ENCODE measurements at regions not wholly inside any gene's neighbourhood (a gene's known extent, or its start where the extent isn't known, plus 50 kb on each side); places are given as distances from the start of the nearest gene placed in this dataset.
"Not testable (repeated sequence)": the region's sequence is repeated elsewhere in the genome, so short reads cannot be mapped to it uniquely, and the experiment has no call there.

- no peak for DNase-seq
- H3K36me3 ChIP-seq (ENCODE audit: control insufficient read depth, insufficient read depth, low read length) = no peaks in the 10 kb centered on the region
- no peak overlapping the region for H3K27ac ChIP-seq (ENCODE audit: low read length)
- no peaks in the 10 kb centered on the region for H3K27me3 ChIP-seq (ENCODE audit: control insufficient read depth, insufficient read depth, low read length)
- no peaks in the 10 kb centered on the region for H3K4me1 ChIP-seq (ENCODE audit: control insufficient read depth, insufficient read depth, low read length)
- no CpG with 5 or more reads among the region's 6 CpGs for WGBS (ENCODE audit: insufficient coverage)
- H3K4me3 ChIP-seq (ENCODE audit: low read length) = no peak overlapping the region
- no peaks in the 10 kb centered on the region for H3K9me3 ChIP-seq (replicated peaks; ENCODE audit: control insufficient read depth, low read depth, low read length)
These were observed 196.7 kb downstream of the IPMK start for GRCh38 chr10:58070956-58071355.

- H3K36me3 ChIP-seq (ENCODE audit: control insufficient read depth, insufficient read depth, low read length) = no peaks in the 10 kb centered on the region
- DNase-seq = no peak
- no peak overlapping the region for H3K4me3 ChIP-seq (ENCODE audit: low read length)
- no CpG with 5 or more reads among the region's 2 CpGs for WGBS (ENCODE audit: insufficient coverage)
- H3K27ac ChIP-seq (ENCODE audit: low read length) = no peak overlapping the region
- no peaks in the 10 kb centered on the region for H3K9me3 ChIP-seq (replicated peaks; ENCODE audit: control insufficient read depth, low read depth, low read length)
- no peaks in the 10 kb centered on the region for H3K27me3 ChIP-seq (ENCODE audit: control insufficient read depth, insufficient read depth, low read length)
- H3K4me1 ChIP-seq (ENCODE audit: control insufficient read depth, insufficient read depth, low read length) = no peaks in the 10 kb centered on the region
These were observed 198.9 kb downstream of the IPMK start for GRCh38 chr10:58068809-58069208.

- Histone ChIP-seq H3K4me1 (ENCODE audit: control insufficient read depth, insufficient read depth, low read length) (no peaks in the 10 kb centered on the region), H3K36me3 (ENCODE audit: control insufficient read depth, insufficient read depth, low read length) (no peaks in the 10 kb centered on the region), H3K27me3 (ENCODE audit: control insufficient read depth, insufficient read depth, low read length) (no peaks in the 10 kb centered on the region), H3K9me3 (replicated peaks; ENCODE audit: control insufficient read depth, low read depth, low read length) (no peaks in the 10 kb centered on the region), H3K4me3 (ENCODE audit: low read length) (no peak overlapping the region), H3K27ac (ENCODE audit: low read length) (no peak overlapping the region)
- no peak for DNase-seq
- 74% methylated on average over 2 of the region's 4 CpGs for WGBS (ENCODE audit: insufficient coverage)
These were observed 200.7 kb downstream of the IPMK start for GRCh38 chr10:58066979-58067378.

- Histone ChIP-seq H3K27me3 (ENCODE audit: control insufficient read depth, insufficient read depth, low read length) (no peaks in the 10 kb centered on the region), H3K9me3 (replicated peaks; ENCODE audit: control insufficient read depth, low read depth, low read length) (no peaks in the 10 kb centered on the region), H3K4me3 (ENCODE audit: low read length) (no peak overlapping the region), H3K27ac (ENCODE audit: low read length) (no peak overlapping the region), H3K36me3 (ENCODE audit: control insufficient read depth, insufficient read depth, low read length) (no peaks in the 10 kb centered on the region), H3K4me1 (ENCODE audit: control insufficient read depth, insufficient read depth, low read length) (no peaks in the 10 kb centered on the region)
- DNase-seq = no peak
- 50% methylated on average over 1 of the region's 4 CpGs for WGBS (ENCODE audit: insufficient coverage)
These were observed 201.6 kb downstream of the IPMK start for GRCh38 chr10:58066126-58066525.

- no peaks in the 10 kb centered on the region for H3K36me3 ChIP-seq (ENCODE audit: control insufficient read depth, insufficient read depth, low read length)
- no peak for DNase-seq
- H3K4me1 ChIP-seq (ENCODE audit: control insufficient read depth, insufficient read depth, low read length) = no peaks in the 10 kb centered on the region
- no peaks in the 10 kb centered on the region for H3K9me3 ChIP-seq (replicated peaks; ENCODE audit: control insufficient read depth, low read depth, low read length)
- H3K27ac ChIP-seq (ENCODE audit: low read length) = no peak overlapping the region
- WGBS (ENCODE audit: insufficient coverage) = 0% methylated on average over 1 of the region's 6 CpGs
- no peaks in the 10 kb centered on the region for H3K27me3 ChIP-seq (ENCODE audit: control insufficient read depth, insufficient read depth, low read length)
- no peak overlapping the region for H3K4me3 ChIP-seq (ENCODE audit: low read length)
These were observed 202.2 kb downstream of the IPMK start for GRCh38 chr10:58065529-58065815.

- Histone ChIP-seq H3K36me3 (ENCODE audit: control insufficient read depth, insufficient read depth, low read length) (no peaks in the 10 kb centered on the region), H3K4me3 (ENCODE audit: low read length) (no peak overlapping the region), H3K27me3 (ENCODE audit: control insufficient read depth, insufficient read depth, low read length) (no peaks in the 10 kb centered on the region), H3K4me1 (ENCODE audit: control insufficient read depth, insufficient read depth, low read length) (no peaks in the 10 kb centered on the region), H3K27ac (ENCODE audit: low read length) (no peak overlapping the region), H3K9me3 (replicated peaks; ENCODE audit: control insufficient read depth, low read depth, low read length) (no peaks in the 10 kb centered on the region)
- DNase-seq = peak; percentile 61
- WGBS (ENCODE audit: insufficient coverage) = no CpG with 5 or more reads among the region's 4 CpGs
These were observed 202.8 kb downstream of the IPMK start for GRCh38 chr10:58064714-58065528.

GRCh38 chr10:58063861-58064480, 203.7 kb downstream of the IPMK start:
- DNase-seq = no peak
- Histone ChIP-seq H3K27ac (ENCODE audit: low read length) (no peak overlapping the region), H3K27me3 (ENCODE audit: control insufficient read depth, insufficient read depth, low read length) (no peaks in the 10 kb centered on the region), H3K36me3 (ENCODE audit: control insufficient read depth, insufficient read depth, low read length) (no peaks in the 10 kb centered on the region), H3K9me3 (replicated peaks; ENCODE audit: control insufficient read depth, low read depth, low read length) (no peaks in the 10 kb centered on the region), H3K4me1 (ENCODE audit: control insufficient read depth, insufficient read depth, low read length) (no peaks in the 10 kb centered on the region), H3K4me3 (ENCODE audit: low read length) (no peak overlapping the region)
- WGBS (ENCODE audit: insufficient coverage) = 33% methylated on average over 4 of the region's 7 CpGs

- H3K36me3 ChIP-seq (ENCODE audit: control insufficient read depth, insufficient read depth, low read length); H3K4me1 ChIP-seq (ENCODE audit: control insufficient read depth, insufficient read depth, low read length); H3K27me3 ChIP-seq (ENCODE audit: control insufficient read depth, insufficient read depth, low read length); H3K4me3 ChIP-seq (ENCODE audit: low read length); H3K9me3 ChIP-seq (replicated peaks; ENCODE audit: control insufficient read depth, low read depth, low read length); H3K27ac ChIP-seq (ENCODE audit: low read length); DNase-seq: not testable (repeated sequence)
- WGBS (ENCODE audit: insufficient coverage) = 60% methylated on average over 1 of the region's 1 CpG
These were observed 209.0 kb downstream of the IPMK start for GRCh38 chr10:58058683-58059082.

GRCh38 chr10:58054881-58055280, 212.8 kb downstream of the IPMK start:
- 80% methylated on average over 1 of the region's 2 CpGs for WGBS (ENCODE audit: insufficient coverage)
- Histone ChIP-seq H3K9me3 (replicated peaks; ENCODE audit: control insufficient read depth, low read depth, low read length) (no peaks in the 10 kb centered on the region), H3K36me3 (ENCODE audit: control insufficient read depth, insufficient read depth, low read length) (no peaks in the 10 kb centered on the region), H3K27ac (ENCODE audit: low read length) (no peak overlapping the region), H3K27me3 (ENCODE audit: control insufficient read depth, insufficient read depth, low read length) (no peaks in the 10 kb centered on the region), H3K4me1 (ENCODE audit: control insufficient read depth, insufficient read depth, low read length) (no peaks in the 10 kb centered on the region), H3K4me3 (ENCODE audit: low read length) (no peak overlapping the region)
- DNase-seq = no peak

GRCh38 chr10:58052772-58053171, 214.9 kb downstream of the IPMK start:
- no peaks in the 10 kb centered on the region for H3K36me3 ChIP-seq (ENCODE audit: control insufficient read depth, insufficient read depth, low read length)
- H3K27ac ChIP-seq (ENCODE audit: low read length) = no peak overlapping the region
- no peak overlapping the region for H3K4me3 ChIP-seq (ENCODE audit: low read length)
- no peaks in the 10 kb centered on the region for H3K9me3 ChIP-seq (replicated peaks; ENCODE audit: control insufficient read depth, low read depth, low read length)
- no peak for DNase-seq
- H3K27me3 ChIP-seq (ENCODE audit: control insufficient read depth, insufficient read depth, low read length) = no peaks in the 10 kb centered on the region
- no CpG with 5 or more reads among the region's 1 CpG for WGBS (ENCODE audit: insufficient coverage)
- no peaks in the 10 kb centered on the region for H3K4me1 ChIP-seq (ENCODE audit: control insufficient read depth, insufficient read depth, low read length)

- Histone ChIP-seq H3K4me1 (ENCODE audit: control insufficient read depth, insufficient read depth, low read length) (no peaks in the 10 kb centered on the region), H3K36me3 (ENCODE audit: control insufficient read depth, insufficient read depth, low read length) (no peaks in the 10 kb centered on the region), H3K27me3 (ENCODE audit: control insufficient read depth, insufficient read depth, low read length) (no peaks in the 10 kb centered on the region), H3K27ac (ENCODE audit: low read length) (no peak overlapping the region), H3K4me3 (ENCODE audit: low read length) (no peak overlapping the region), H3K9me3 (replicated peaks; ENCODE audit: control insufficient read depth, low read depth, low read length) (no peaks in the 10 kb centered on the region)
- no peak for DNase-seq
These were observed 217.1 kb downstream of the IPMK start for GRCh38 chr10:58050575-58050974.

All from muscle of leg (tissue), 3 donors.